Tibial artery (tissue), 4 donors: ENCODE measurements at regions not wholly inside any gene's neighbourhood (a gene's known extent, or its start where the extent isn't known, plus 50 kb on each side); places are given as distances from the start of the nearest gene placed in this dataset.

Experiments used
- DNase-seq, 2 donors: peaks; one replicate each; pipeline ENCODE4 v3.0.0-alpha.2; 2019
- H3K27ac ChIP-seq, 2 donors: fragments of 200-600 bp; sonication (generic) in 1 of 2; 1 replicate in 1 of 2; 2 replicates in 1 of 2; pipeline ENCODE4 v1.5.1; 2018 to 2019; ENCODE audit warnings: mild to moderate bottlenecking in 1 of 2
- H3K27me3 ChIP-seq, 2 donors: fragments of 200-600 bp; sonication (generic) in 1 of 2; one replicate each; pipeline versions ENCODE4 v1.5.1 to v1.6.0; 2016 to 2019
- H3K36me3 ChIP-seq, 3 donors: fragments of 200-600 bp; sonication (generic) in 2 of 3; one replicate each; pipeline ENCODE4 v1.5.1; 2016 to 2019; ENCODE audit warnings: mild to moderate bottlenecking in 2 of 3
- H3K4me1 ChIP-seq, 4 donors: fragments of 200-600 bp; sonication (generic) in 2 of 4; 1 replicate in 3 of 4; 2 replicates in 1 of 4; pipeline ENCODE4 v1.5.1; 2016 to 2019
- H3K4me3 ChIP-seq, 2 donors: fragments of 200-600 bp; sonication (generic) in 1 of 2; 1 replicate in 1 of 2; 2 replicates in 1 of 2; pipeline ENCODE4 v1.5.1; 2018 to 2019; ENCODE audit warnings: mild to moderate bottlenecking in 2 of 2
- H3K9me3 ChIP-seq, 3 donors: fragments of 200-600 bp; sonication (generic) in 1 of 3; one replicate each; pipeline ENCODE4 v1.5.1; 2016 to 2019
- CTCF ChIP-seq, 2 experiments: fragments of 200-600 bp in 1 of 2; fragments of 450-650 bp in 1 of 2; IDR thresholded peaks; one replicate each; pipeline ENCODE4 v1.5.1; 2017 to 2019; ENCODE audit warnings: antibody characterized with exemption in 2 of 2, mild to moderate bottlenecking in 1 of 2, moderate library complexity in 1 of 2
- intact Hi-C: fragments of 100-400 bp; cut with DNase I; formaldehyde crosslinking; loops from one replicate; pipeline ENCODE4 v1.15.0; 2023; ENCODE audit warnings: low total_unique reads

- DNase-seq: no peak
- intact Hi-C loops: no loop called here
- Histone ChIP-seq H3K4me3 (no peak overlapping the region), H3K9me3 (no peaks in the 10 kb centered on the region), H3K27me3 (no peaks in the 10 kb centered on the region), H3K27ac (no peak overlapping the region), H3K4me1 (no peaks in the 10 kb centered on the region), H3K36me3 (no peaks in the 10 kb centered on the region)
- TF ChIP-seq CTCF (IDR thresholded peaks at IDR 0.05): no peak
These were observed 1837.5 kb upstream of the CELF4 start for GRCh38 chr18:39403121-39403520.

GRCh38 chr18:39399662-39400061, 1834.1 kb upstream of the CELF4 start:
- peaks cover 0 to 1% (median 0%) of the 10 kb centered on the region in 3 donors for H3K9me3 ChIP-seq
- intact Hi-C loops: no loop called here
- no peak for DNase-seq
- no peak overlapping the region for H3K4me3 ChIP-seq
- no peaks in the 10 kb centered on the region for H3K27me3 ChIP-seq
- no peak overlapping the region for H3K27ac ChIP-seq
- H3K36me3 ChIP-seq: no peaks in the 10 kb centered on the region
- TF ChIP-seq CTCF (IDR thresholded peaks at IDR 0.05): no peak
- no peaks in the 10 kb centered on the region for H3K4me1 ChIP-seq

GRCh38 chr18:39396168-39396567, 1830.6 kb upstream of the CELF4 start:
- Histone ChIP-seq H3K4me3 (no peak overlapping the region), H3K4me1 (no peaks in the 10 kb centered on the region), H3K27me3 (no peaks in the 10 kb centered on the region), H3K9me3 (peaks cover 0 to 9% (median 0%) of the 10 kb centered on the region in 3 donors), H3K36me3 (no peaks in the 10 kb centered on the region), H3K27ac (no peak overlapping the region)
- no peak for DNase-seq
- intact Hi-C loops: no loop called here
- no peak for TF ChIP-seq CTCF (IDR thresholded peaks at IDR 0.05)

- no peaks in the 10 kb centered on the region for H3K4me1 ChIP-seq
- H3K36me3 ChIP-seq: no peaks in the 10 kb centered on the region
- no peak overlapping the region for H3K27ac ChIP-seq
- intact Hi-C loops: no loop called here
- H3K9me3 ChIP-seq: peaks cover 0 to 13% (median 0%) of the 10 kb centered on the region in 3 donors
- no peak for TF ChIP-seq CTCF (IDR thresholded peaks at IDR 0.05)
- no peak overlapping the region for H3K4me3 ChIP-seq
- DNase-seq: no peak
- no peaks in the 10 kb centered on the region for H3K27me3 ChIP-seq
These were observed 1824.3 kb upstream of the CELF4 start for GRCh38 chr18:39389800-39390379.

- no peaks in the 10 kb centered on the region for H3K36me3 ChIP-seq
- intact Hi-C loops: no loop called here
- H3K4me3 ChIP-seq: no peak overlapping the region
- H3K27me3 ChIP-seq: no peaks in the 10 kb centered on the region
- H3K4me1 ChIP-seq: no peaks in the 10 kb centered on the region
- H3K9me3 ChIP-seq: no peaks in the 10 kb centered on the region
- DNase-seq: no peak
- TF ChIP-seq CTCF (IDR thresholded peaks at IDR 0.05): no peak
- H3K27ac ChIP-seq: no peak overlapping the region
These were observed 1815.3 kb upstream of the CELF4 start for GRCh38 chr18:39380866-39381265.
